Adipocyte (in vitro differentiated cells): ENCODE measurements at regions not wholly inside any gene's neighbourhood (a gene's known extent, or its start where the extent isn't known, plus 50 kb on each side); places are given as distances from the start of the nearest gene placed in this dataset.

Experiments used
- DNase-seq: peaks from one replicate; pipeline ENCODE4 v3.0.0-alpha.2; 2015; ENCODE audit warnings: low read depth
- H3K27me3 ChIP-seq: replicated peaks from 2 replicates; pipeline ENCODE4 v1.7.0; 2013; ENCODE audit warnings: mild to moderate bottlenecking, low read length, moderate library complexity; ENCODE audit not compliant: control insufficient read depth, insufficient read depth
- H3K36me3 ChIP-seq: 2 replicates; pipeline ENCODE4 v1.7.0; 2013; ENCODE audit warnings: low read length, mild to moderate bottlenecking, moderate library complexity; ENCODE audit not compliant: control insufficient read depth, insufficient read depth, severe bottlenecking
- H3K4me1 ChIP-seq: 2 replicates; pipeline ENCODE4 v1.7.0; 2013; ENCODE audit warnings: mild to moderate bottlenecking, low read length, moderate library complexity; ENCODE audit not compliant: control insufficient read depth, insufficient read depth
- H3K4me3 ChIP-seq: 2 replicates; pipeline ENCODE4 v1.7.0; 2013; ENCODE audit warnings: mild to moderate bottlenecking, low read length, moderate library complexity
- H3K9ac ChIP-seq: 2 replicates; pipeline ENCODE4 v1.7.0; 2013; ENCODE audit warnings: mild to moderate bottlenecking, low read length, moderate library complexity
- H3K9me3 ChIP-seq: 2 replicates; pipeline ENCODE4 v1.7.0; 2013; ENCODE audit warnings: mild to moderate bottlenecking, low read length, moderate library complexity; ENCODE audit not compliant: control insufficient read depth

DNA sequence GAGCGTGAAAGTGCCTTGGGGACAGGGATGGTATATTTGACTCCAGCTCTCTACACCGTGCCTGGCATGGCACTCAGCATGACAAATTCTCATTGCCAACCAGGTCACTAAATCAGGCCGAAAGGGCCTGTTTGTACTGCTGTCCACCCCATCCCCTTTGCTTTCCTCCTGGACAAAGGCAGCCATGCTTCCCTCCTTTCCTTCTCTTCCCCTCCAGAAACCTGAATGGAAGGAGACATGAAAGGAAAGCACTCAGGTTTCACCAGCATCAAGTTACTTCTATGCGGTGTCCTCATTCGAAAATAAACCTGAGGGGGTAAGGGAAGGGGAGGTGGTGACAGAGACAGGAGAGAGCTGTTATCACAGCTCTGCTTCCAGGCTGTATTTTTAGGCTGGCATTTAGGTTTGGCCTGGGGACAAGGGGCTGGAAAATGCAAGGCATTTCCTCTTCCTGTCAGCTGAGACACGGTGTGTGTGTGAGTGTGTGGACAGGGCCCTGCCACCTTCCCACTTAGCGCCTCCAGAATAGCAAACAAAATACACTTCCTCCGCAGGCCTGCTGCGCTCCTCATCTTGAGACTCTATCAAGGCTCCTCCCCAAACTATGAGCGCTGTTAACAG, 79.9 kb upstream of the COL13A1 start:
- Histone ChIP-seq H3K27me3 (peaks cover 51% of the 10 kb centered on the region), H3K9me3 (peaks cover 8% of the 10 kb centered on the region), H3K4me3 (no peak overlapping the region), H3K36me3 (no peaks in the 10 kb centered on the region), H3K9ac (no peak overlapping the region), H3K4me1 (no peaks in the 10 kb centered on the region)
- no peak for DNase-seq

DNA sequence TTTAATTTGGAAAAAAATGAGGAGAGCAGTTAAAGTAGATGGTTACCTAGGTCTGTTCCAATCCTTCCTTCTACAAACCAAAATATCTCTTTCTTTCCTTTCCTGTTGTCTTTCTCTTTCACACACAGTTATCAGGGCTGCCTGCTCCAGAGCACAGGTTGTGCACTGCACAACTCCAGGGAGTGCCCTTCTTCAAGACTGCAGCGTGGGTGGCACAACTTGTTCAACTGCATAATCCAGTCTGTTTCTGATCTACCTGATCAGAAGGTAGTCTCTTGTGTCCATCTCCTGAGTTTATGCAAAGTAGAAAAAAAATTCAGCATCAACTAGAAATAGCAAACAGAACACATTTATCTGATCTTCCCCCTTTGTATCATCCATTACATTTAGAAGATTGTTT, 78.1 kb upstream of the COL13A1 start:
- no peak for DNase-seq
- no peaks in the 10 kb centered on the region for H3K36me3 ChIP-seq
- no peaks in the 10 kb centered on the region for H3K4me1 ChIP-seq
- no peak overlapping the region for H3K4me3 ChIP-seq
- H3K9me3 ChIP-seq: peaks cover 8% of the 10 kb centered on the region
- H3K9ac ChIP-seq: no peak overlapping the region
- peaks cover 46% of the 10 kb centered on the region for H3K27me3 ChIP-seq

DNA sequence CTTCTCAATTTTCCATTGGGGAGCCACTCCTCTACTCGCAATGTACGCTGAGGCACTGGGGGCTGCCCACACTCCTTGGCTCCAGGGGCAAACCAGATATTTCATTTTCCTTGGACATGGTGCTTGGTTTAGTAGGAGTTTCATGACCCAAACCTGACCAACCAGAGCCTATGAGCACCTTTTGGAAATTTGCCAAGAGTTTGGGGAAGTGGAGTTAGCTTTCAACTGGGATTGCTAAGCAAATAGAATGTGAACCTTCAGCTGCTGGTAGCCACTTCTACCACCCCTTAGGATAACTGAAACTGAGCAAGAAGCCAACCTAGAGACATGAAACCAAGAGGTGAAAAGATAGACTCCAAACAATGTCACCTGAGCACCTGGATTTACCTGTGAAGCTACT, 74.9 kb upstream of the COL13A1 start:
- Histone ChIP-seq H3K4me1 (peaks cover 8% of the 10 kb centered on the region), H3K4me3 (no peak overlapping the region), H3K9ac (no peak overlapping the region), H3K36me3 (no peaks in the 10 kb centered on the region), H3K9me3 (no peaks in the 10 kb centered on the region), H3K27me3 (peaks cover 38% of the 10 kb centered on the region)
- DNase-seq: no peak

DNA sequence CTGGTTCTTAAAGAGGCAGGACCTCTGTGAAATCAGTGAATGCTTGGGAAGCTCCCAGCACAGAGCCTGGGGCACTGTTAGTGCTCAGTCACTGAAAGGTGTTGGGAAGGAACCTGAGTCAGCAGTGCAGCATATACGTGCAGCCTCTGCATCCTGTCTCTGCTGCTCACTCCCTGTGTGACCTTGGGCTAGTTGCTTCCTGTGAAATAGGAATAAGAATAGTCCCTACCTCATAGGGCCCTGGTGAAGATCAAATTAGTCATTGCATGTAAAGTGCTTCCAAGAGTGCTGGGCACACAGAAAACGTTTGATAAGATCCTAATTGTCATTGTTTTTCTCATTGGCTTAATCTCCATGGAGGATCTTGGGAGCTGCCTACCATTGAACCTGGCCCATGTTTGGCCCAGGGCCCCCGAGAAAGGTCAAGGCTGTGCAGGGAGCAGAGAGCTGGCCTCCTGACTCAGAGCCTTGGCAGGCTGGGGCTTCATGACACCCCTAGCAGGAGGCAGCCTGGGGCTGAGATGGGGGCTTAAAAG, 73.3 kb upstream of the COL13A1 start:
- H3K36me3 ChIP-seq: no peaks in the 10 kb centered on the region

DNA sequence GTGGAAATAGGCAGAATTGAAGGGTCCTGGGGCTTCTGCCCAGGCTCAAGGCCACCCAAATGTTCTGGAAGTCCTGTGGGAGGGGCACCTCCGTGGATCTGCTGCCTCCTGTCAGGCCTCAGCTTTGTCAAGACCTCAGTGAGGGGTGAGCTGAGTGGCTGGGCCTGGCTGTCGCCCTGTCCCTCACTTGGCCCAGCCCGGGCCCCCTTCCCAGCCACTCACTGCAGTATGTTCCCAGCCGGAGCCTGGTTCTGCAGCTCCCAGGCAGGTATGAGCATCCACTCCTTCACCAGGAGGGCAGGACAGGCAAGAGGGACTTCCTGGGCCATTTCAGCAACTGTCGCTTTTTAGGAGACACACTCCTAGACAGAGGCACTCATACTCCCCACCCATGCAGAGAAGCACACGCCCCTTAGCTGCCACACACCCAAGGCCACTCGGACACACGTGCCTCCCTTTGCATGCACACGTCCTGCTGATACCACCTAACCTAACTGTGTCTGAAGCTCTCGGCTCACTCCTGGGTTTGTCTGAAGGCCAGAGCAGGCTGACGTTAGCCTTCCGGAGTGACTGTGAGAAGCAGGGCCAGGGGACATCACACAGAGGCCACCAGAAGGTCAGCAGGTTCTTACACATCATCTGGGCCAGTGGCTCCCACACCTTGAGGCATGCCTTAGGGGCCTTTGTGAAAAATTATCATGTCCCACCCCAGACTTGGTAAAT, 72.2 kb upstream of the COL13A1 start:
- H3K9me3 ChIP-seq: no peaks in the 10 kb centered on the region
- peaks cover 17% of the 10 kb centered on the region for H3K4me1 ChIP-seq
- H3K9ac ChIP-seq: no peak overlapping the region

More for the DNA sequence above, 73.3 kb upstream of the COL13A1 start:
- no peaks in the 10 kb centered on the region for H3K9me3 ChIP-seq
- H3K9ac ChIP-seq: no peak overlapping the region
- H3K4me3 ChIP-seq: no peak overlapping the region
- peaks cover 26% of the 10 kb centered on the region for H3K27me3 ChIP-seq
- peaks cover 8% of the 10 kb centered on the region for H3K4me1 ChIP-seq
- peak; percentile 33 for DNase-seq

DNA sequence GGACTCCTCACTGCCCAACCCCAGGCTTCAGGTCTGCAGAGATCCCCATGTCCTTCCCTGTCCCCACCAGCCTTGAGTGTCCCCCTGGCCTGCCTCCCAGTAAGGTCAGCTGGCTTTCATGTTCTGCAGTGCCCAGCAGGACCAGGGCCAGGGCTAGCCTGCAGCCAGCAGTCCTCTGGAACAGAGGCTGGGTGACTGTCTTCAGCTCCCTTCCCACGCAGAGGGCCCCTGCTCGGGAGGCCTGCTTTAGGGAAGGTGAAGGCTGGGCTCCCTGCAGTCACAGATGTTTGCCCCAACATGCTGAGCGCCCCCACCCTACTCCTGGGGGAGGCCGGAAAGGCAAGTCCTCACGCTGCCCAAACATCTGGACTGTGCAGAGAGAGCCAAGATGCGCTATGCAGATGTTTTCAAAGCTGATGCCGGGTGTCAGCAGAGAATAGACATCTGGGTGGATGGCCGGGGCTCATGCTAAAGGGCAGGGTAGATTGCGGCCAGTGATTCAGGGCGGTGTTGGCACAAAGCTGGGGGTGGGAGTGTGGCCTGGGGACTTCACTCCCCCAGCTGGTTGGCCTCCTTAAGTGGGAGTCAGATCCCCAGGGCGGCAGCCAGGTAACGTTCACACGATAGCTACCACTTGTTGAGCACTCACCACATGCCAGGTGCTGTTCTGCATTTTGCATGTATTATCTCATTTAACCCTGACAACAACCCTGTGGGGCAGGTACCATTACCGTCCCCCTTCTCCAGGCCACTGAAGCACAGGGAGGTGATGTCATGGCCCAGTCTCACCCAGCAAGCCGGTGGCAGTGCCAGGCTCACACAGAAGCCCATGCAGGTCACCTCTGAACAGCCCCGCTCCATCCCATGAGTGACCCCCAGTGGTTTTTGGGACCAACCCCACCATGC, 71.2 kb upstream of the COL13A1 start:
- H3K27me3 ChIP-seq: peaks cover 7% of the 10 kb centered on the region
- peak overlapping the region; percentile 15 for H3K9ac ChIP-seq
- H3K4me3 ChIP-seq: no peak overlapping the region
- no peaks in the 10 kb centered on the region for H3K36me3 ChIP-seq
- H3K9me3 ChIP-seq: no peaks in the 10 kb centered on the region
- peaks cover 20% of the 10 kb centered on the region for H3K4me1 ChIP-seq
- DNase-seq: peak; percentile 57

More for the DNA sequence above, 72.2 kb upstream of the COL13A1 start:
- Histone ChIP-seq H3K4me3 (no peak overlapping the region), H3K27me3 (peaks cover 17% of the 10 kb centered on the region), H3K36me3 (no peaks in the 10 kb centered on the region)
- no peak for DNase-seq

DNA sequence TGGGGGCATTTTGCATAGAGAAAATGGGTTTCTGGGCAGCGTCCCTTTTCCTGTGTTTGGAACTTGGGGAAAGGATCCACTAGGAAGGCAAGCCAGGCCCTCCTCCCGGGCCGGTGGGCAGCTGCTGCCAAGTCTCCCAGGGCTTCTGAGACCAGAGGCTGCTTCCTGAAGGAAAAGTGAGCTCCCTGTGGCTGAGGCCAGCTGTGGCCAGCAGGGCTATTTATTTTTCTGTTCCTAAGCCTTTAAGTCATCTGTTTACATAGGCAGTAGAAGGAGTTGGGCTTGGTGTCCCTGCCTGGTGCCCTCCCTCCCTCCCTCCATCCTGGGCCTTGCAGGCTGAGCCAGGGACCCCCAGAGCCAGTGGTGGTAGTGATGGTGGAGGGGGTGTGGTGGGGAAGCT, 70.5 kb upstream of the COL13A1 start:
- peak; percentile 59 for DNase-seq
- Histone ChIP-seq H3K9ac (no peak overlapping the region), H3K4me1 (peaks cover 20% of the 10 kb centered on the region), H3K9me3 (no peaks in the 10 kb centered on the region), H3K36me3 (no peaks in the 10 kb centered on the region), H3K4me3 (no peak overlapping the region), H3K27me3 (peaks cover 2% of the 10 kb centered on the region)

DNA sequence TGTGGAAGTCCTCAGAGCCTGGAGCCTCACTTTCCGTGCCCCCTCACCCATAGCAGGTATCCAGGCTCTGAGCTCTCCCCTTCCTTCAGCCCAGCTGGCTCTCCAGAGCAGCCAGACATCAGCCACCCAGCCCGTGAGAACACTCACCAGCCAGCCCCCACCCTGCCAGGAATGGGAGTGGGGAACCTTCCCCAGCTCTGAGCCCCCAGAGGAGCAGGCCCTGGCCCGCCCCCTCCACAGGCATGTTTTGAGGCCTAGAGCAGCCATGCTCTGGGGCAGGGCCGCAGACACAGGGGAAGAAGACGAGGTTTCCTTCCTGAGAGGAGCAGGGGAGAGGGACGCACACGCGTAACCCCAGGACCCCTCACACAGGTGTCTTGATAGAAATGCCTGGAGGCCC, 70.0 kb upstream of the COL13A1 start:
- H3K9me3 ChIP-seq: no peaks in the 10 kb centered on the region
- H3K9ac ChIP-seq: no peak overlapping the region
- peaks cover 20% of the 10 kb centered on the region for H3K4me1 ChIP-seq
- H3K4me3 ChIP-seq: no peak overlapping the region
- H3K27me3 ChIP-seq: no peaks in the 10 kb centered on the region
- no peaks in the 10 kb centered on the region for H3K36me3 ChIP-seq
- no peak for DNase-seq

DNA sequence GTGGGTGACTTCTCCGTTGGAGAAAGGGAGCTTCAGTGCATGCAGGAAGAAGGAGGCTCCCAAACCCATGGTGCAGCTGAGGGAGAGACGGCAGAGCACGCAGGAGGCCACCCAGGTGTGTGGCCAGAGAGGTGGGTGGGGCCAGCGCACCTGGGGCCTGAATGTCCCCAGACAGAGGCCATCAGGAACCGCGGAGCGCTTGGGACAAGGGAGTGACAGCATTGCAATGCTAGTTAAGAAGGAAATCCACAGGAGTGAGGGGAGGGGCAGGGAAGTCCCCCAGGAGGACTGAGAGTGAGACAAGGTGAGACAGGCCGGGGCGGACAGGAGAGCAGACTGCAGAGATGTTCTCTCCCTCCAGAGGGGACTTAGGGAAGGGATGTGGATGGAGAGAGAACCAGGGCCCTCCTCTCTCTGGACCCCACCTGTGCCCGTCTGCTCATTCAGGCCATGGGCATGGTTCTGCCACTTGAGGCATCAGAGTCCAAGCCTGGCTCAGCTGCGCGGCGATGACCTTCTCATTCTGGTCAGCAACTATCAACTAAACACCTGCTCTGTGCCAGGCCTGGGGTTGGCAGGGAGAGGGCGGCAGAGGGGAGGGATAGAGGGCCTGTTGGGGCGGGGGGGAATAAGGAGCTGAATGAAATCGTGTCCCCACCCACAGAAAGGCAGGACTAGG, 69.4 kb upstream of the COL13A1 start:
- Histone ChIP-seq H3K4me3 (no peak overlapping the region), H3K27me3 (no peaks in the 10 kb centered on the region), H3K4me1 (peaks cover 20% of the 10 kb centered on the region), H3K36me3 (no peaks in the 10 kb centered on the region), H3K9me3 (no peaks in the 10 kb centered on the region), H3K9ac (no peak overlapping the region)
- no peak for DNase-seq

DNA sequence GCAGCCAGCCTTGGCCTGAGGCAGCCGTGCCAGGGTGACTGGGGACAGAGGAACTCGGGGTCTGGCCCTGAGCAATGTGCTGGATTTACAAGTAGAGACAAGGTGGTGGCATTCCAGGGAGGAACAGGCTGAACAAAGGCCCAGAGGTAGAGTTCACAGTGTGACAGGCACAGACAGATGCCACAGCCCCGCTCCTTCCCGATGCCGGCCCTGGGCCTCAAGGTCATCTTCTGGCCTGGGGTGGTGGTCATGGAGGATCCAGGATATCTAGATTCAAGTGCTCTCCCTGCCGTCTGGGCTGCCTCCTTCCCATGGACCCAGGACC, 68.9 kb upstream of the COL13A1 start:
- peaks cover 20% of the 10 kb centered on the region for H3K4me1 ChIP-seq
- H3K9me3 ChIP-seq: no peaks in the 10 kb centered on the region
- DNase-seq: no peak
- H3K4me3 ChIP-seq: no peak overlapping the region
- no peak overlapping the region for H3K9ac ChIP-seq
- no peaks in the 10 kb centered on the region for H3K27me3 ChIP-seq
- H3K36me3 ChIP-seq: no peaks in the 10 kb centered on the region
